ENCODE measurements at regions not wholly inside any gene's neighbourhood (a gene's known extent, or its start where the extent isn't known, plus 50 kb on each side); places are given as distances from the start of the nearest gene placed in this dataset.

- no peak for DNase-seq (ENCODE audit: unreplicated experiment)
- H3K27me3 Mint-ChIP-seq (ENCODE audit: insufficient read depth, unreplicated experiment), result peaks cover 82% of the 10 kb centered on the region
- H3K27ac Mint-ChIP-seq (ENCODE audit: low read depth, unreplicated experiment), result no peak overlapping the region
- no peaks in the 10 kb centered on the region for H3K36me3 Mint-ChIP-seq (ENCODE audit: insufficient read depth, unreplicated experiment)
- intact Hi-C loops (cut with micrococcal nuclease), result no loop called here
- TF ChIP-seq CTCF (IDR thresholded peaks at IDR 0.05; ENCODE audit: unreplicated experiment), result no peak
- BruUV-seq (replicated peaks), result no TSS peak
- H3K4me3 Mint-ChIP-seq (ENCODE audit: unreplicated experiment), result no peak overlapping the region
- no peaks in the 10 kb centered on the region for H3K4me1 Mint-ChIP-seq (ENCODE audit: insufficient read depth, unreplicated experiment)
- H3K9me3 Mint-ChIP-seq (ENCODE audit: unreplicated experiment), result no peaks in the 10 kb centered on the region
- ChIA-PET POLR2A (no interaction called here), CTCF (no interaction called here)
Observed at GRCh38 chr22:27068121-27068520, 410.7 kb downstream of the MIAT start.

- Mint-ChIP-seq H3K36me3 (ENCODE audit: insufficient read depth, unreplicated experiment) (no peaks in the 10 kb centered on the region), H3K27me3 (ENCODE audit: insufficient read depth, unreplicated experiment) (peaks cover 88% of the 10 kb centered on the region), H3K27ac (ENCODE audit: low read depth, unreplicated experiment) (no peak overlapping the region), H3K4me3 (ENCODE audit: unreplicated experiment) (no peak overlapping the region), H3K4me1 (ENCODE audit: insufficient read depth, unreplicated experiment) (no peaks in the 10 kb centered on the region), H3K9me3 (ENCODE audit: unreplicated experiment) (no peaks in the 10 kb centered on the region)
- intact Hi-C loops (cut with micrococcal nuclease), result no loop called here
- no TSS peak for BruUV-seq (replicated peaks)
- CTCF ChIA-PET, result no interaction called here
- POLR2A ChIA-PET, result no interaction called here
- no peak for TF ChIP-seq CTCF (IDR thresholded peaks at IDR 0.05; ENCODE audit: unreplicated experiment)
- no peak for DNase-seq (ENCODE audit: unreplicated experiment)
Observed at GRCh38 chr22:27070594-27070993, 413.2 kb downstream of the MIAT start.

- peaks cover 82% of the 10 kb centered on the region for H3K27me3 Mint-ChIP-seq (ENCODE audit: insufficient read depth, unreplicated experiment)
- H3K4me1 Mint-ChIP-seq (ENCODE audit: insufficient read depth, unreplicated experiment), result no peaks in the 10 kb centered on the region
- no peaks in the 10 kb centered on the region for H3K36me3 Mint-ChIP-seq (ENCODE audit: insufficient read depth, unreplicated experiment)
- BruUV-seq (replicated peaks), result no TSS peak
- H3K4me3 Mint-ChIP-seq (ENCODE audit: unreplicated experiment), result no peak overlapping the region
- H3K27ac Mint-ChIP-seq (ENCODE audit: low read depth, unreplicated experiment), result no peak overlapping the region
- POLR2A ChIA-PET, result no interaction called here
- DNase-seq (ENCODE audit: unreplicated experiment), result no peak
- CTCF ChIA-PET, result no interaction called here
- H3K9me3 Mint-ChIP-seq (ENCODE audit: unreplicated experiment), result no peaks in the 10 kb centered on the region
- intact Hi-C loops (cut with micrococcal nuclease), result no loop called here
- no peak for TF ChIP-seq CTCF (IDR thresholded peaks at IDR 0.05; ENCODE audit: unreplicated experiment)
Observed at GRCh38 chr22:27073601-27074425, 416.4 kb downstream of the MIAT start.

GRCh38 chr22:27075028-27075678 lies 417.8 kb downstream of the MIAT start:
- Mint-ChIP-seq H3K9me3 (ENCODE audit: unreplicated experiment) (no peaks in the 10 kb centered on the region), H3K27ac (ENCODE audit: low read depth, unreplicated experiment) (no peak overlapping the region), H3K36me3 (ENCODE audit: insufficient read depth, unreplicated experiment) (no peaks in the 10 kb centered on the region), H3K4me3 (ENCODE audit: unreplicated experiment) (no peak overlapping the region), H3K4me1 (ENCODE audit: insufficient read depth, unreplicated experiment) (no peaks in the 10 kb centered on the region), H3K27me3 (ENCODE audit: insufficient read depth, unreplicated experiment) (peaks cover 74% of the 10 kb centered on the region)
- BruUV-seq (replicated peaks), result no TSS peak
- DNase-seq (ENCODE audit: unreplicated experiment), result peak; percentile 15
- POLR2A ChIA-PET, result no interaction called here
- CTCF ChIA-PET, result no interaction called here
- TF ChIP-seq CTCF (IDR thresholded peaks at IDR 0.05; ENCODE audit: unreplicated experiment), result no peak
- intact Hi-C loops (cut with micrococcal nuclease), result no loop called here
